OCI-LY7 (cell line): ENCODE measurements at regions not wholly inside any gene's neighbourhood (a gene's known extent, or its start where the extent isn't known, plus 50 kb on each side); places are given as distances from the start of the nearest gene placed in this dataset.

ENCODE experiments used
- EZH2phosphoT487 ChIP-seq: fragments of 200-600 bp; sonication (generic); IDR thresholded peaks from 2 replicates; pipeline ENCODE4 v1.6.1; 2018; ENCODE audit warnings: low read depth, borderline replicate concordance, mild to moderate bottlenecking, mixed run types, antibody characterized with exemption, low read length, moderate library complexity, mixed read lengths
- TF ChIP-seq, protein P1 (sequence below): fragments of 200-600 bp; sonication (generic); conservative IDR thresholded peaks from 2 replicates; pipeline ENCODE4 v1.5.1; 2014; ENCODE audit warnings: mild to moderate bottlenecking, antibody characterized with exemption, low read length, moderate library complexity, mixed read lengths

DNA sequence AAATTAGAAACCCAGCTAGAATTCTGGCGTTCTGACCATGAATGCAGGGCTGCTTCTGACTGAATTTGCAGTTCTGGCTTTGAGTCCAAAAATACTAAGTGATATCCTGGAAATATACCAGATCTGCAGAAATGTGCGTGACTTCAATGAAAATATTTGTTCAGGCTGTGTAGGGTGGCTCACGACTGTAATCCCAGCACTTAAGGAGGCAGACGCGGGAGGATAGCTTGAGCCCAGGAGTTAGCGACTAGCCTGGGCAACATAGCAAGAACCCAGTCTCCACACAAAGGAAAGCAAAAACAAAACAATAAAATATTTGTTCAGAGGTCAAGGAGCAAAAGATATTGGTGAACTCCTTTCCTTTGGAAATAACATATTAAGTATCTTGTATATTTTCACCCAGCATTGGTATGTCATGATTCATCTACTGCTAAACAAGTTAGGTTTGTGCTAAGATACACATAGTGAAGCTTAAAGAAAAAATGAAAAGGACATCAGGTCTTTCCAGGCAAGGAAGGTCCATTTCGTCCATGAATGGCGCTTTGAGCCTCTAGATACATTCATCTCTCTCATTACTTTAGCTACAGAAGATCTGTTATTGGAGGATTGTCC is 239.2 kb downstream of the CMPK2 start:
- TF ChIP-seq, protein P1, sequence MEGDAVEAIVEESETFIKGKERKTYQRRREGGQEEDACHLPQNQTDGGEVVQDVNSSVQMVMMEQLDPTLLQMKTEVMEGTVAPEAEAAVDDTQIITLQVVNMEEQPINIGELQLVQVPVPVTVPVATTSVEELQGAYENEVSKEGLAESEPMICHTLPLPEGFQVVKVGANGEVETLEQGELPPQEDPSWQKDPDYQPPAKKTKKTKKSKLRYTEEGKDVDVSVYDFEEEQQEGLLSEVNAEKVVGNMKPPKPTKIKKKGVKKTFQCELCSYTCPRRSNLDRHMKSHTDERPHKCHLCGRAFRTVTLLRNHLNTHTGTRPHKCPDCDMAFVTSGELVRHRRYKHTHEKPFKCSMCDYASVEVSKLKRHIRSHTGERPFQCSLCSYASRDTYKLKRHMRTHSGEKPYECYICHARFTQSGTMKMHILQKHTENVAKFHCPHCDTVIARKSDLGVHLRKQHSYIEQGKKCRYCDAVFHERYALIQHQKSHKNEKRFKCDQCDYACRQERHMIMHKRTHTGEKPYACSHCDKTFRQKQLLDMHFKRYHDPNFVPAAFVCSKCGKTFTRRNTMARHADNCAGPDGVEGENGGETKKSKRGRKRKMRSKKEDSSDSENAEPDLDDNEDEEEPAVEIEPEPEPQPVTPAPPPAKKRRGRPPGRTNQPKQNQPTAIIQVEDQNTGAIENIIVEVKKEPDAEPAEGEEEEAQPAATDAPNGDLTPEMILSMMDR, result no peak
- TF ChIP-seq EZH2phosphoT487, result no peak
